ENCODE measurements at regions not wholly inside any gene's neighbourhood (a gene's known extent, or its start where the extent isn't known, plus 50 kb on each side); places are given as distances from the start of the nearest gene placed in this dataset.

DNA sequence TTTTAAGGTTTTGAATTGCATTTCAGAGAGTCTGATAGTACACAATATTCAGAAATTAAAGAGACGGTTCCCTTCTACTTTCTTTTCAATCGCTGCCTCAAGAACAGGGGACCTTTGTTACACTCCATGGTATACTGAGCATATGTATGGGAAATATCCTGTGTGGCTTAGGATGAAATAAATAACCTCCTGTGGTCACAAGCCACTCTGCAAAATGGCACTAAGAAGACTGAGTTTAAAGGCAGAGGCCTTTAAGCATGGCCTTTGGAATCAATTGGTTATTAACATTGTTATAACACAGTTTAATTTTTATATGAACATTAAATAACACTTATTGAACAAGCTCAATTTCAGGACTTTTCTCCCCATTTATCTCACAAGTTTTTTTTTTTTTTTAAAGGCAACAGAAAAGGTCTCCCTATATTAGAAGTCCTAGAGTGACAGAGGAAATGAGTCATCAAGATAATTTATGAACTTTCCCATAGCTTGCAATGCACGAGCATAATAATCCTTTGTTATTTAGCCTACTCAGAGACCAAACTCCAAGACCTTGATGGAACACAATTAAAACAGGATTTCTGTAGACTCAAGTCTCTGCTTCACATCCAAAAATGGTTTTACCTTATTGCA is 341.9 kb downstream of the TMEM167A start:
- H4K20me1 ChIP-seq (ENCODE audit: insufficient read depth, low read length): no peaks in the 10 kb centered on the region
- H2AFZ ChIP-seq (ENCODE audit: low read length): no peak overlapping the region
- no peak overlapping the region for H3K4me3 ChIP-seq (ENCODE audit: low read length)
- no peak overlapping the region for H3K4me2 ChIP-seq (ENCODE audit: low read depth, low read length)
- TF ChIP-seq EZH2 (optimal IDR thresholded peaks at IDR 0.05; ENCODE audit: low read depth, low read length) (no peak), EZH2phosphoT487 (IDR thresholded peaks at IDR 0.05; ENCODE audit: low read length) (no peak)
- no peaks in the 10 kb centered on the region for H3K9me3 ChIP-seq (replicated peaks; ENCODE audit: insufficient read depth, low read length)
- H3K27ac ChIP-seq (ENCODE audit: low read length): no peak overlapping the region
- no peak overlapping the region for H3K9ac ChIP-seq (ENCODE audit: low read length)
- H3K27me3 ChIP-seq (replicated peaks; ENCODE audit: insufficient read depth, low read length): no peaks in the 10 kb centered on the region
- H3K9me2 ChIP-seq (replicated peaks; ENCODE audit: insufficient read depth, low read length): no peaks in the 10 kb centered on the region
- H3K36me3 ChIP-seq (replicated peaks; ENCODE audit: insufficient read depth, low read length): no peaks in the 10 kb centered on the region
- no peak for DNase-seq
- no peaks in the 10 kb centered on the region for H3K79me2 ChIP-seq (ENCODE audit: low read length)
- H3F3A ChIP-seq (ENCODE audit: insufficient read depth, low read length): no peaks in the 10 kb centered on the region
- no peaks in the 10 kb centered on the region for H3K4me1 ChIP-seq (ENCODE audit: low read length)

DNA sequence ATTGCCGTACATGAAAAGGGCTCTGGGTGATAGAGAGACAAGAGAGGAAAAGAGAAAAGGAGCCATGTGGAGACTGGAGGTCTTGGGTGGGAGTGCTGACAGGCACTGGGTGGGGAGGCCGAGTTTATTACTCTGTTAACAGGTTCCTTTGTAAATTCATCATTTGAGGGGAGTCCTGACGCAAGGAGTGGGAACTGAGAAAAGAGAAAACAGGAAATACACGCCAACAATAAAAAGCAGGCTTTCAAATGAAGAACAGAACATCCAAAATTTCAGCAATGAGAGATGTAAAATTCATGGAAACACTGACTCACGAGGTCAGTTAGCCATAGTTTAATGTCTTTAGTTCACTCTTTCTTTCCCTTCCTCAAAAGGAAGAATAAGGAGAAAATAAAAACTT is 342.8 kb downstream of the TMEM167A start:
- Histone ChIP-seq H3K27me3 (replicated peaks; ENCODE audit: insufficient read depth, low read length) (no peaks in the 10 kb centered on the region), H3K9me3 (replicated peaks; ENCODE audit: insufficient read depth, low read length) (no peaks in the 10 kb centered on the region), H3K27ac (ENCODE audit: low read length) (no peak overlapping the region), H4K20me1 (ENCODE audit: insufficient read depth, low read length) (no peaks in the 10 kb centered on the region), H3F3A (ENCODE audit: insufficient read depth, low read length) (no peaks in the 10 kb centered on the region), H2AFZ (ENCODE audit: low read length) (no peak overlapping the region), H3K79me2 (ENCODE audit: low read length) (no peaks in the 10 kb centered on the region), H3K4me1 (ENCODE audit: low read length) (no peaks in the 10 kb centered on the region), H3K4me2 (ENCODE audit: low read depth, low read length) (no peak overlapping the region), H3K4me3 (ENCODE audit: low read length) (no peak overlapping the region), H3K9me2 (replicated peaks; ENCODE audit: insufficient read depth, low read length) (no peaks in the 10 kb centered on the region), H3K9ac (ENCODE audit: low read length) (no peak overlapping the region), H3K36me3 (replicated peaks; ENCODE audit: insufficient read depth, low read length) (no peaks in the 10 kb centered on the region)
- TF ChIP-seq EZH2 (optimal IDR thresholded peaks at IDR 0.05; ENCODE audit: low read depth, low read length): no peak
- TF ChIP-seq, protein P1, sequence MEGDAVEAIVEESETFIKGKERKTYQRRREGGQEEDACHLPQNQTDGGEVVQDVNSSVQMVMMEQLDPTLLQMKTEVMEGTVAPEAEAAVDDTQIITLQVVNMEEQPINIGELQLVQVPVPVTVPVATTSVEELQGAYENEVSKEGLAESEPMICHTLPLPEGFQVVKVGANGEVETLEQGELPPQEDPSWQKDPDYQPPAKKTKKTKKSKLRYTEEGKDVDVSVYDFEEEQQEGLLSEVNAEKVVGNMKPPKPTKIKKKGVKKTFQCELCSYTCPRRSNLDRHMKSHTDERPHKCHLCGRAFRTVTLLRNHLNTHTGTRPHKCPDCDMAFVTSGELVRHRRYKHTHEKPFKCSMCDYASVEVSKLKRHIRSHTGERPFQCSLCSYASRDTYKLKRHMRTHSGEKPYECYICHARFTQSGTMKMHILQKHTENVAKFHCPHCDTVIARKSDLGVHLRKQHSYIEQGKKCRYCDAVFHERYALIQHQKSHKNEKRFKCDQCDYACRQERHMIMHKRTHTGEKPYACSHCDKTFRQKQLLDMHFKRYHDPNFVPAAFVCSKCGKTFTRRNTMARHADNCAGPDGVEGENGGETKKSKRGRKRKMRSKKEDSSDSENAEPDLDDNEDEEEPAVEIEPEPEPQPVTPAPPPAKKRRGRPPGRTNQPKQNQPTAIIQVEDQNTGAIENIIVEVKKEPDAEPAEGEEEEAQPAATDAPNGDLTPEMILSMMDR (IDR thresholded peaks at IDR 0.05; ENCODE audit: low read length): no peak
- no peak for TF ChIP-seq EZH2phosphoT487 (IDR thresholded peaks at IDR 0.05; ENCODE audit: low read length)
- no peak for DNase-seq

DNA sequence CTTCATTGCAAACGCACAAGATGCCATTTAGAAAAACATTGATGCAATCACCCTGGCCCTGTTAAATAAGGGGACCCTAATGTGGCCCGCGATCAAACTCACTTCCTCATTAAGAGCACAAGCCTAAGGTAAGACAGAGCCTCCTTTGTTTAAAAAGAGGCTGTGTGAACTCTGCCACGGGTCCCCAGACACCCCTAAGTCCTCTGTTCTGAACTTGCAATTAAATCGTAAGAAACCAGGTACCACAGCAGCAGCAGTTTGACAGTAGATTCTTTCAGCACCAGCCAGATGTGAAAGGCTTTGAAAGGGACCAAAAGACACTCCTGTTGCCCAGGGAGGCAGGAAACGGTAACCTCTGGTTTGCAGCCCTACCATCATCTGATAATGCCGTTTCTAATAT is 346.3 kb downstream of the TMEM167A start:
- Histone ChIP-seq H3K9me2 (replicated peaks; ENCODE audit: insufficient read depth, low read length) (no peaks in the 10 kb centered on the region), H3K27me3 (replicated peaks; ENCODE audit: insufficient read depth, low read length) (no peaks in the 10 kb centered on the region), H3K79me2 (ENCODE audit: low read length) (no peaks in the 10 kb centered on the region), H3K36me3 (replicated peaks; ENCODE audit: insufficient read depth, low read length) (no peaks in the 10 kb centered on the region), H4K20me1 (ENCODE audit: insufficient read depth, low read length) (no peaks in the 10 kb centered on the region), H3K27ac (ENCODE audit: low read length) (no peak overlapping the region), H3K9me3 (replicated peaks; ENCODE audit: insufficient read depth, low read length) (no peaks in the 10 kb centered on the region), H3K4me2 (ENCODE audit: low read depth, low read length) (no peak overlapping the region), H3K4me1 (ENCODE audit: low read length) (no peaks in the 10 kb centered on the region), H3F3A (ENCODE audit: insufficient read depth, low read length) (no peaks in the 10 kb centered on the region), H2AFZ (ENCODE audit: low read length) (no peak overlapping the region), H3K9ac (ENCODE audit: low read length) (no peak overlapping the region), H3K4me3 (ENCODE audit: low read length) (no peak overlapping the region)
- TF ChIP-seq, protein P1 (IDR thresholded peaks at IDR 0.05; ENCODE audit: low read length): no peak
- TF ChIP-seq EZH2phosphoT487 (IDR thresholded peaks at IDR 0.05; ENCODE audit: low read length): no peak
- no peak for DNase-seq

DNA sequence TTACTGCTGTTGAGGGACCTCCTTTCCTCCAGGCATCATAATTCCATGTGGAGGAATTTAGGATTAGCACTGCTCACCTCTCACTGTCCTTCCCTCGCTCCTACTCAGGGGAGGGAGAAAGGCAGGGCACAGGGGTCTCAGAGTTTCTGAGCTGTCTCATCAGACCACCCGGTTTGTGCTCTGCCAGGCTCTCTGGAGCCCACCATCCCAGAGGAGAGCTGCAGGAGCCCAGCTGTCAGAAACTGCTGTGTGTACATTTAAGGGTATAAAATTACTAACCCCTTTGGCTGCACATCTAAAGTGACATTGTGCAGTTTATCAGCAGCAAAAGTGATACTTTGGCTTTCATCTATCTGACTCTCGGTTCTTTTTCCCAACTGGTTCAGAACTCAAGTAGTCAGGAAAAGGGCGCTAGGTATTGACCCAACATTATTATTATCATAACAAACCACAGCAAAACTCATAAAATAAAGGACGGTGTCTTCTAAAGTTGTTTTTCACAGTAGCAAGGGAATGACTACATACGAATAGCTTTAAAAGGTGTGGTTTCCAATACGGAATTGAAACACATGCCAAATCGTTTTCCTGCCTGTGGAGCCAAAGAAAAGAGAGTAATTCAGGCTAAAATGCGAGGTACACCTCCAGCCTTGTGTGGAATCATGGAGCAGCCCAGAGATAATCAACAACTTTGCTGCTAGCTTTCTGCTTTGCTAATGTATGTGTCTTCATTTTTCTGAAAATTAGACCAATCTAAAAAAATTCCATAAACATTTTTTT is 348.1 kb downstream of the TMEM167A start:
- Histone ChIP-seq H3K4me3 (ENCODE audit: low read length) (no peak overlapping the region), H3K9me3 (replicated peaks; ENCODE audit: insufficient read depth, low read length) (no peaks in the 10 kb centered on the region), H3K4me2 (ENCODE audit: low read depth, low read length) (no peak overlapping the region), H3K27me3 (replicated peaks; ENCODE audit: insufficient read depth, low read length) (no peaks in the 10 kb centered on the region), H3K36me3 (replicated peaks; ENCODE audit: insufficient read depth, low read length) (no peaks in the 10 kb centered on the region), H3F3A (ENCODE audit: insufficient read depth, low read length) (no peaks in the 10 kb centered on the region), H3K9ac (ENCODE audit: low read length) (no peak overlapping the region), H2AFZ (ENCODE audit: low read length) (no peak overlapping the region), H3K27ac (ENCODE audit: low read length) (no peak overlapping the region), H4K20me1 (ENCODE audit: insufficient read depth, low read length) (no peaks in the 10 kb centered on the region), H3K4me1 (ENCODE audit: low read length) (no peaks in the 10 kb centered on the region), H3K9me2 (replicated peaks; ENCODE audit: insufficient read depth, low read length) (no peaks in the 10 kb centered on the region), H3K79me2 (ENCODE audit: low read length) (no peaks in the 10 kb centered on the region)
- no peak for DNase-seq
- TF ChIP-seq, protein P1 (IDR thresholded peaks at IDR 0.05; ENCODE audit: low read length): no peak
- TF ChIP-seq EZH2phosphoT487 (IDR thresholded peaks at IDR 0.05; ENCODE audit: low read length) (no peak), EZH2 (optimal IDR thresholded peaks at IDR 0.05; ENCODE audit: low read depth, low read length) (no peak)

All from MM.1S (cell line).